Sigmoid colon (tissue), 4 donors: ENCODE measurements at regions not wholly inside any gene's neighbourhood (a gene's known extent, or its start where the extent isn't known, plus 50 kb on each side); places are given as distances from the start of the nearest gene placed in this dataset.

ENCODE experiments used
- CTCF ChIP-seq, 4 experiments: fragments of 450-650 bp in 3 of 4; fragments of 200-600 bp in 1 of 4; IDR thresholded peaks; one replicate each; pipeline ENCODE4 v1.5.1; 2016 to 2019; ENCODE audit warnings: antibody characterized with exemption in 4 of 4, mild to moderate bottlenecking in 3 of 4, moderate library complexity in 2 of 4
- EP300 ChIP-seq, 4 donors: sonication (generic); formaldehyde crosslinking; IDR thresholded peaks; one replicate each; pipeline ENCODE4 v1.6.1; 2017; ENCODE audit warnings: antibody characterized with exemption in 4 of 4
- POLR2A ChIP-seq, 2 donors: fragments of 450-650 bp; IDR thresholded peaks; one replicate each; pipeline ENCODE4 v1.6.1; 2016; ENCODE audit warnings: antibody characterized with exemption in 2 of 2, mild to moderate bottlenecking in 2 of 2, moderate library complexity in 2 of 2

- no peak for TF ChIP-seq CTCF (IDR thresholded peaks at IDR 0.05)
- no peak for TF ChIP-seq EP300 (IDR thresholded peaks at IDR 0.05)
- TF ChIP-seq POLR2A (IDR thresholded peaks at IDR 0.05), result no peak
Measured at GRCh38 chr11:70488171-70488703, 89.9 kb downstream of the CTTN start.
